SK-MEL-5 (cell line): ENCODE measurements at regions not wholly inside any gene's neighbourhood (a gene's known extent, or its start where the extent isn't known, plus 50 kb on each side); places are given as distances from the start of the nearest gene placed in this dataset.

Source experiments
- DNase-seq: peaks from one replicate; pipeline ENCODE4 v3.0.0-alpha.2; 2016; ENCODE audit warnings: low read depth, low spot score
- in situ Hi-C: cut with HindIII; loops from 2 replicates; pipeline ENCODE4 v1.10.0; 2016; ENCODE audit warnings: low sequenced_read_pairs, high pct_unique_total_duplicates, low pct_unique_long_range_greater_than_20kb

GRCh38 chr14:96634481-96634880, 132.3 kb downstream of the PAPOLA start:
- in situ Hi-C loops: no loop called here
- peak; percentile 54 for DNase-seq

GRCh38 chr14:96634896-96635295, 132.7 kb downstream of the PAPOLA start:
- in situ Hi-C loops: no loop called here
- no peak for DNase-seq

- in situ Hi-C loops: no loop called here
- no peak for DNase-seq
Measured at GRCh38 chr14:96635850-96636249, 133.7 kb downstream of the PAPOLA start.

- no peak for DNase-seq
- in situ Hi-C loops: no loop called here
Measured at GRCh38 chr14:96637521-96637920, 135.3 kb downstream of the PAPOLA start.

- DNase-seq: no peak
- in situ Hi-C loops: no loop called here
Measured at GRCh38 chr14:96638041-96638855, 136.1 kb downstream of the PAPOLA start.

GRCh38 chr14:96639550-96639949, 137.4 kb downstream of the PAPOLA start:
- in situ Hi-C loops: no loop called here
- DNase-seq: no peak

GRCh38 chr14:96648506-96649326, 146.5 kb downstream of the PAPOLA start:
- in situ Hi-C loops: no loop called here
- DNase-seq: no peak

GRCh38 chr14:96649327-96649601, 147.1 kb downstream of the PAPOLA start:
- in situ Hi-C loops: no loop called here
- no peak for DNase-seq

- no peak for DNase-seq
- in situ Hi-C loops: no loop called here
Measured at GRCh38 chr14:96653597-96653996, 143.6 kb upstream of the VRK1 start.

- no peak for DNase-seq
- in situ Hi-C loops: no loop called here
Measured at GRCh38 chr14:96658611-96659010, 138.6 kb upstream of the VRK1 start.

GRCh38 chr14:96660123-96660522, 137.1 kb upstream of the VRK1 start:
- in situ Hi-C loops: no loop called here
- no peak for DNase-seq

GRCh38 chr14:96660667-96661066, 136.5 kb upstream of the VRK1 start:
- in situ Hi-C loops: no loop called here
- DNase-seq: no peak

GRCh38 chr14:96661244-96661969, 135.8 kb upstream of the VRK1 start:
- DNase-seq: no peak
- in situ Hi-C loops: no loop called here

- in situ Hi-C loops: no loop called here
- DNase-seq: no peak
Measured at GRCh38 chr14:96662116-96662970, 134.8 kb upstream of the VRK1 start.

- in situ Hi-C loops: no loop called here
- no peak for DNase-seq
Measured at GRCh38 chr14:96663076-96663475, 134.1 kb upstream of the VRK1 start.

GRCh38 chr14:96663491-96664067, 133.6 kb upstream of the VRK1 start:
- in situ Hi-C loops: no loop called here
- DNase-seq: peak; percentile 26

GRCh38 chr14:96666088-96666487, 131.1 kb upstream of the VRK1 start:
- peak; percentile 28 for DNase-seq

More at GRCh38 chr14:96666088-96666487, 131.1 kb upstream of the VRK1 start:
- in situ Hi-C loops: no loop called here
